KMS-11 (cell line): ENCODE measurements at regions not wholly inside any gene's neighbourhood (a gene's known extent, or its start where the extent isn't known, plus 50 kb on each side); places are given as distances from the start of the nearest gene placed in this dataset.

Experiments
- H2AFZ ChIP-seq: fragments of 200-600 bp; sonication (generic); 2 replicates; pipeline ENCODE4 v1.6.1; 2016; ENCODE audit warnings: antibody characterized with exemption, mixed run types, low read depth
- H3K27ac ChIP-seq: fragments of 200-600 bp; sonication (generic); 2 replicates; pipeline ENCODE4 v1.6.1; 2016; ENCODE audit warnings: mild to moderate bottlenecking, mixed run types
- H3K27me3 ChIP-seq: fragments of 200-600 bp; sonication (generic); 2 replicates; pipeline ENCODE4 v1.6.1; 2017; ENCODE audit warnings: mild to moderate bottlenecking, low read depth, mixed run types, moderate library complexity; ENCODE audit not compliant: insufficient read depth
- H3K36me3 ChIP-seq: fragments of 200-600 bp; sonication (generic); 2 replicates; pipeline ENCODE4 v1.6.1; 2017; ENCODE audit warnings: mild to moderate bottlenecking, mixed run types; ENCODE audit not compliant: insufficient read depth
- H3K4me1 ChIP-seq: fragments of 200-600 bp; sonication (generic); 2 replicates; pipeline ENCODE4 v1.6.1; 2016; ENCODE audit warnings: mild to moderate bottlenecking, low read depth, mixed run types; ENCODE audit not compliant: poor library complexity, severe bottlenecking
- H3K4me2 ChIP-seq: fragments of 200-600 bp; sonication (generic); 2 replicates; pipeline ENCODE4 v1.7.0; 2016; ENCODE audit warnings: mild to moderate bottlenecking, mixed run types
- H3K4me3 ChIP-seq: fragments of 200-600 bp; sonication (generic); IDR thresholded peaks from 2 replicates; pipeline ENCODE4 v1.6.1; 2017; ENCODE audit warnings: low read depth, low read length, mixed read lengths; ENCODE audit not compliant: insufficient read depth
- H3K79me2 ChIP-seq: fragments of 200-600 bp; sonication (generic); 2 replicates; pipeline ENCODE4 v1.6.1; 2016; ENCODE audit warnings: low read depth, mixed run types; ENCODE audit not compliant: insufficient read depth
- H3K9ac ChIP-seq: fragments of 200-600 bp; sonication (generic); 2 replicates; pipeline ENCODE4 v1.6.1; 2016; ENCODE audit warnings: mild to moderate bottlenecking, mixed run types
- H4K20me1 ChIP-seq: fragments of 200-600 bp; sonication (generic); 2 replicates; pipeline ENCODE4 v1.6.1; 2016; ENCODE audit warnings: mild to moderate bottlenecking, mixed run types; ENCODE audit not compliant: insufficient read depth
- CTCF ChIP-seq: fragments of 200-600 bp; sonication (generic); conservative IDR thresholded peaks from 2 replicates; pipeline ENCODE4 v1.6.1; 2017; ENCODE audit warnings: low read depth, mild to moderate bottlenecking, antibody characterized with exemption, low read length, moderate library complexity, mixed read lengths

DNA sequence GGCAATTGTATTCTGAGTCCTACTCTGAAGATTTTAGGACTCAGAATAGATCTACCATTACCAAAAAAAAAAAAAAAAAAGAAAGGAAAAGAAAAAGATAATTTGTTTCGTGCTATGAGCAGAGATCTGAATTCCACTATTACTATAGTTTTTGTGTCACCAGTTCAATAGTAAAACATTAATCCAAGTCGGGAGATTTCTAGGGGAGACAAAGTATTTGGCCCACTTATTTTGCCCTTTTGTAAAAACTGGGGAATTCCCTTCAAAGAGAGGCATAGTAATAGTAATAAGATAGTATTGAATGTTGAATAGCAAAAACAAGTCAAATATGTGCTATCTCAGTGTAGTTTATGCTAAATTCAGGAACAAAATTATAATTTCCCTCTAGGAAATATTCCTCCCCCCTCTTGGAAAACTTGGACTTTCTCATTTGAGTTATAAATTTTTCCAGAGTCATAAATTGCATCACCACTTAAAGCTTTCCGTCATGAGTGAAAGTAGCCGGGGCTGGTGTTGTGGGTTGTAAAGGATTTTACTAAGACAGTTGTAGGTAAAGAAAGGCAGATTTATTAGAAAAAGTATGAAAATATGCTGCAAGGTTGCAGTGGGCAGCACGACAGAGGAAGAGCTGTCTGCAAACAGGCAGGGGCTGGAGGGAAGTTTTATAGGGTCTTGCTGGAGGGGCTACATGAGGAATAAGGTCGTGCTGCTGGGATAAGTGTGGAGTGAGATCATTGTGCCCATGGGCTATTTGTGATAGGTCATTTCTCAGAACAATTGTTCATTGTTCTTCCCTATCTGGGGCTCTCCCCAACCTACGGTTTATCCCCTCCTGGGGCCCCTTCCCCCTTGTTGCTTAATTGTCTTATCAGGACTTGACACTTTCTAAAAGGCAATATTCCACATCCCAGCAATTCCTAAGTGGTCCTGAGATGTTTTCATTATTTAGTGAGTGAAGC, 1009.9 kb downstream of the PLA2G4A start:
- no peak overlapping the region for H3K4me2 ChIP-seq
- H3K36me3 ChIP-seq = no peaks in the 10 kb centered on the region
- TF ChIP-seq CTCF = no peak
- no peaks in the 10 kb centered on the region for H3K27me3 ChIP-seq
- no peaks in the 10 kb centered on the region for H4K20me1 ChIP-seq
- H3K4me1 ChIP-seq = no peaks in the 10 kb centered on the region
- no peak overlapping the region for H3K27ac ChIP-seq
- no peak overlapping the region for H3K9ac ChIP-seq
- H3K4me3 ChIP-seq = no peak overlapping the region
- no peaks in the 10 kb centered on the region for H3K79me2 ChIP-seq
- H2AFZ ChIP-seq = no peak overlapping the region

DNA sequence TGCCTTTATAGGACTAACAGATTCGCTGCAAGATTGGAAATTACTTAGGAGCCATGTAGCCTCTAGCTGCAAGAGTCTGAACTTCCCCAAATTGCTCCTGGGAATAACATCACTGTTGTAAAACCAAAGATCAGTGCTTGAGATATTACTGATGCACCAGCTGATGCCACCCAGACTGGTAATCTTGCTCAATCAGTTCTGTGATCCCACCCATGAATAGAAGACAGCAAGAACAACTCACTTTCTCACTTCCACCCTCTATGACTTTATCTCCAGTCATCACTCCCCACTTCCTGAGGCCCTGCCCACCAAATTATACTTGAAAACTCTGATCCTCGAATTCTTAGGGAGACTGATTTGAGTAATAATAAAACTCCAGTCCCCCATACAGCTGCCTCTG, 1011.1 kb downstream of the PLA2G4A start:
- no peak overlapping the region for H3K4me2 ChIP-seq
- no peaks in the 10 kb centered on the region for H3K4me1 ChIP-seq
- no peaks in the 10 kb centered on the region for H3K27me3 ChIP-seq
- H3K4me3 ChIP-seq = no peak overlapping the region
- H4K20me1 ChIP-seq = no peaks in the 10 kb centered on the region
- TF ChIP-seq CTCF = no peak
- no peaks in the 10 kb centered on the region for H3K79me2 ChIP-seq
- no peak overlapping the region for H2AFZ ChIP-seq
- H3K36me3 ChIP-seq = no peaks in the 10 kb centered on the region
- no peak overlapping the region for H3K9ac ChIP-seq
- no peak overlapping the region for H3K27ac ChIP-seq

DNA sequence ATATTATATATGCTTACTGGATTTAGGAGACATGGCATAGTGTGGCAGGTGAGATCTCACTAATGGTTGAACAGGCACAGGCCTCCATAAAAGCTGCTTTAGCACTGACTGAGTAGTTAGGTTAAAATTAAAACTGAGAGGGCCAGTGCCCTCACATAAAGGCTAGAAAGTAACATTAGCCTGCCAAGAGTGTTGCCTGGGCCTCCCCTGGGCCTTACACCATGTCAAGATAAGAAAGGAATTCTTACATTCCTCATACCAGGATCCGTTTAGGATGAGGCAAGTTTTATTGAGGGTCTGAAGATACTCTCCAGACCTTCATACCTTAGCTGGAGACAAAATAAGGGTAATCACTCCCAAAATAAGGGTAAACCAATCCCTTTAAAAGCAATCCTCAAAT, 1011.8 kb downstream of the PLA2G4A start:
- no peaks in the 10 kb centered on the region for H3K27me3 ChIP-seq
- no peak overlapping the region for H3K27ac ChIP-seq
- H3K79me2 ChIP-seq = no peaks in the 10 kb centered on the region
- H3K4me1 ChIP-seq = no peaks in the 10 kb centered on the region
- H3K4me3 ChIP-seq = no peak overlapping the region
- H2AFZ ChIP-seq = no peak overlapping the region
- no peaks in the 10 kb centered on the region for H3K36me3 ChIP-seq
- no peak overlapping the region for H3K4me2 ChIP-seq
- no peak for TF ChIP-seq CTCF
- no peak overlapping the region for H3K9ac ChIP-seq
- no peaks in the 10 kb centered on the region for H4K20me1 ChIP-seq

GRCh38 chr1:187842406-187843165, 1013.8 kb downstream of the PLA2G4A start:
- Histone ChIP-seq H3K4me1 (no peaks in the 10 kb centered on the region), H3K9ac (no peak overlapping the region), H3K4me3 (no peak overlapping the region), H4K20me1 (no peaks in the 10 kb centered on the region), H3K79me2 (no peaks in the 10 kb centered on the region), H3K4me2 (no peak overlapping the region), H2AFZ (no peak overlapping the region), H3K27me3 (no peaks in the 10 kb centered on the region), H3K36me3 (no peaks in the 10 kb centered on the region), H3K27ac (no peak overlapping the region)
- TF ChIP-seq CTCF = no peak
